Progenitor cell of endocrine pancreas (in vitro differentiated cells): ENCODE measurements at regions not wholly inside any gene's neighbourhood (a gene's known extent, or its start where the extent isn't known, plus 50 kb on each side); places are given as distances from the start of the nearest gene placed in this dataset.
"Not testable (repeated sequence)": the region's sequence is repeated elsewhere in the genome, so short reads cannot be mapped to it uniquely, and the experiment has no call there.

Experiments
- DNase-seq: peaks from one replicate; pipeline ENCODE4 v3.0.0; 2021; ENCODE audit warnings: low spot score; ENCODE audit not compliant: unreplicated experiment
- H3K27ac Mint-ChIP-seq: 2 replicates; pipeline ENCODE4 v1.8.0; 2021; ENCODE audit warnings: mild to moderate bottlenecking, moderate library complexity, mixed read lengths
- H3K27me3 Mint-ChIP-seq: 2 replicates; pipeline ENCODE4 v1.8.0; 2021; ENCODE audit warnings: mixed read lengths
- H3K36me3 Mint-ChIP-seq: 2 replicates; pipeline ENCODE4 v1.8.0; 2022; ENCODE audit warnings: mixed read lengths; ENCODE audit not compliant: insufficient read depth
- H3K4me1 Mint-ChIP-seq: 2 replicates; pipeline ENCODE4 v1.8.0; 2021; ENCODE audit warnings: low read depth, mixed read lengths
- H3K4me3 Mint-ChIP-seq: 2 replicates; pipeline ENCODE4 v1.8.0; 2021; ENCODE audit warnings: low read depth, mild to moderate bottlenecking, moderate library complexity, mixed read lengths
- H3K9me3 Mint-ChIP-seq: 2 replicates; pipeline ENCODE4 v1.8.0; 2021; ENCODE audit warnings: low read depth, mixed read lengths
- CTCF ChIP-seq: fragments of 200-600 bp; sonication (generic); IDR thresholded peaks from one replicate; pipeline ENCODE4 v1.5.0; 2021; ENCODE audit warnings: antibody characterized with exemption, mild to moderate bottlenecking; ENCODE audit not compliant: unreplicated experiment

GRCh38 chr6:67814262-67814661 is 820.8 kb upstream of the ADGRB3 start:
- no peaks in the 10 kb centered on the region for H3K4me1 Mint-ChIP-seq
- DNase-seq, result no peak
- no peak overlapping the region for H3K4me3 Mint-ChIP-seq
- no peaks in the 10 kb centered on the region for H3K36me3 Mint-ChIP-seq
- no peaks in the 10 kb centered on the region for H3K27me3 Mint-ChIP-seq
- H3K27ac Mint-ChIP-seq, result no peak overlapping the region
- TF ChIP-seq CTCF, result no peak
- peaks cover 25% of the 10 kb centered on the region for H3K9me3 Mint-ChIP-seq

- Mint-ChIP-seq H3K27me3 (no peaks in the 10 kb centered on the region), H3K9me3 (peaks cover 25% of the 10 kb centered on the region), H3K27ac (no peak overlapping the region), H3K4me1 (no peaks in the 10 kb centered on the region), H3K4me3 (no peak overlapping the region), H3K36me3 (no peaks in the 10 kb centered on the region)
- TF ChIP-seq CTCF, result no peak
- DNase-seq, result no peak
Observed at GRCh38 chr6:67812693-67813092, 822.4 kb upstream of the ADGRB3 start.

GRCh38 chr6:67812125-67812524 is 823.0 kb upstream of the ADGRB3 start:
- Mint-ChIP-seq H3K4me3 (no peak overlapping the region), H3K9me3 (peaks cover 25% of the 10 kb centered on the region), H3K4me1 (no peaks in the 10 kb centered on the region), H3K36me3 (no peaks in the 10 kb centered on the region), H3K27me3 (no peaks in the 10 kb centered on the region), H3K27ac (no peak overlapping the region)
- no peak for TF ChIP-seq CTCF
- DNase-seq, result no peak

GRCh38 chr6:67811239-67812037 is 823.6 kb upstream of the ADGRB3 start:
- Mint-ChIP-seq H3K27ac (no peak overlapping the region), H3K4me1 (no peaks in the 10 kb centered on the region), H3K9me3 (peaks cover 25% of the 10 kb centered on the region), H3K36me3 (no peaks in the 10 kb centered on the region), H3K4me3 (no peak overlapping the region), H3K27me3 (no peaks in the 10 kb centered on the region)
- TF ChIP-seq CTCF, result no peak
- DNase-seq, result no peak

- not testable (repeated sequence) for H3K4me1 Mint-ChIP-seq, DNase-seq, H3K27ac Mint-ChIP-seq, H3K4me3 Mint-ChIP-seq, H3K27me3 Mint-ChIP-seq, H3K36me3 Mint-ChIP-seq
- peaks cover 17% of the 10 kb centered on the region for H3K9me3 Mint-ChIP-seq
Observed at GRCh38 chr6:67804808-67805207, 830.3 kb upstream of the ADGRB3 start.

GRCh38 chr6:67802771-67803170 is 832.3 kb upstream of the ADGRB3 start:
- no peak for DNase-seq
- peaks cover 1% of the 10 kb centered on the region for H3K36me3 Mint-ChIP-seq
- no peak overlapping the region for H3K27ac Mint-ChIP-seq
- H3K4me1 Mint-ChIP-seq, result no peaks in the 10 kb centered on the region
- no peak for TF ChIP-seq CTCF
- H3K9me3 Mint-ChIP-seq, result peaks cover 17% of the 10 kb centered on the region
- H3K4me3 Mint-ChIP-seq, result no peak overlapping the region
- H3K27me3 Mint-ChIP-seq, result no peaks in the 10 kb centered on the region
